HepG2 (cell line): ENCODE measurements at regions not wholly inside any gene's neighbourhood (a gene's known extent, or its start where the extent isn't known, plus 50 kb on each side); places are given as distances from the start of the nearest gene placed in this dataset.

Experiments
- ATAC-seq: fragments of 200-7000 bp; cut with Tn5 transposase; 3 replicates; pipeline ENCODE4 v1.9.1; 2020; ENCODE audit warnings: mild to moderate bottlenecking, moderate library complexity
- BruUV-seq: library from RNA; stranded (reverse); fragments of 400-500 nt; replicated peaks from 2 replicates; lab custom pipeline; 2021; lab: Mats Ljungman, UMichigan
- CTCF ChIA-PET: fragments of 300-600 bp; formaldehyde crosslinking; extraction: SDS; loops from one replicate; lab custom pipeline; 2021; ENCODE audit warnings: low total read pairs, inconsistent platforms, low intra/inter-chr PET ratio; lab: Yijun Ruan, JAX
- POLR2A ChIA-PET: fragments of 350-600 bp; sonication (Branson Sonifier 250); formaldehyde crosslinking; loops from one replicate; lab custom pipeline; 2020; ENCODE audit warnings: antibody characterized with exemption, inconsistent platforms; lab: Yijun Ruan, JAX
- DNase-seq: peaks from one replicate; pipeline ENCODE4 v3.0.0-alpha.2; 2015; ENCODE audit warnings: low spot score
- FAIRE-seq: peaks from 3 replicates; lab custom pipeline; 2011; peaks lifted over from hg19 to GRCh38; lab: Jason Lieb, UNC
- H2AFZ ChIP-seq: one replicate; pipeline ENCODE4 v1.6.1; 2011; ENCODE audit warnings: low read length, inconsistent platforms
- H3K27ac ChIP-seq: fragments of 300-600 bp; 3 replicates; pipeline ENCODE4 v1.8.0; 2011; ENCODE audit warnings: mixed run types, mild to moderate bottlenecking, mixed read lengths, low read length, inconsistent platforms; ENCODE audit not compliant: insufficient read depth; ENCODE audit errors: extremely low read length
- H3K27me3 ChIP-seq, 2 experiments: fragments of 200-600 bp in 1 of 2; 2 replicates in 1 of 2; 3 replicates in 1 of 2; pipeline versions ENCODE4 v1.6.0 to v1.8.0; 2011; ENCODE audit warnings: low read length in 2 of 2, mild to moderate bottlenecking in 2 of 2, moderate library complexity in 2 of 2, inconsistent platforms in 1 of 2; ENCODE audit not compliant: insufficient read depth in 2 of 2, control insufficient read depth in 1 of 2
- H3K36me3 ChIP-seq, 2 experiments: fragments of 200-600 bp in 1 of 2; replicated peaks in 1 of 2; 2 replicates in 1 of 2; 3 replicates in 1 of 2; pipeline versions ENCODE4 v1.5.1 to v1.8.0; 2011; ENCODE audit warnings: low read length in 2 of 2, inconsistent platforms in 1 of 2; ENCODE audit not compliant: insufficient read depth in 2 of 2, control insufficient read depth in 1 of 2
- H3K4me1 ChIP-seq: 2 replicates; pipeline ENCODE4 v1.5.1; 2012; ENCODE audit warnings: low read length, inconsistent platforms; ENCODE audit not compliant: insufficient read depth
- H3K4me2 ChIP-seq: 2 replicates; pipeline ENCODE4 v1.6.0; 2011; ENCODE audit warnings: low read depth, low read length, inconsistent platforms
- H3K4me3 ChIP-seq, 3 experiments: fragments of 200-600 bp in 1 of 3; sonication (generic), shearing (Covaris generic) in 1 of 3; replicated peaks in 1 of 3; 2 replicates each; pipeline ENCODE4 v1.5.1; 2011 to 2016; ENCODE audit warnings: low read length in 3 of 3, inconsistent platforms in 2 of 3, low read depth in 2 of 3, mild to moderate bottlenecking in 2 of 3, control low read depth in 1 of 3, mixed read lengths in 1 of 3; ENCODE audit not compliant: insufficient read depth in 1 of 3
- H3K79me2 ChIP-seq: one replicate; pipeline ENCODE4 v1.6.1; 2011; ENCODE audit warnings: low read length, inconsistent platforms; ENCODE audit not compliant: insufficient read depth
- H3K9ac ChIP-seq: 2 replicates; pipeline ENCODE4 v1.6.0; 2011; ENCODE audit warnings: mild to moderate bottlenecking, low read depth, low read length, inconsistent platforms; ENCODE audit not compliant: insufficient read depth
- H3K9me3 ChIP-seq: 2 replicates; pipeline ENCODE4 v1.5.1; 2012; ENCODE audit warnings: mild to moderate bottlenecking, low read length
- H4K20me1 ChIP-seq: 2 replicates; pipeline ENCODE4 v1.6.0; 2011; ENCODE audit warnings: inconsistent platforms, mild to moderate bottlenecking, low read length, moderate library complexity; ENCODE audit not compliant: insufficient read depth
- ATF1 ChIP-seq: IDR thresholded peaks from 2 replicates; pipeline ENCODE4 v1.6.1; 2016; ENCODE audit warnings: mild to moderate bottlenecking, control low read depth
- ATF4 ChIP-seq, 2 experiments: fragments of 450-650 bp in 1 of 2; sonication (generic) in 1 of 2; formaldehyde crosslinking; IDR thresholded peaks; 2 replicates each; pipeline versions ENCODE4 v1.5.0 to v1.8.0; 2020 to 2022; ENCODE audit warnings: mild to moderate bottlenecking in 1 of 2, missing genetic modification reagents in 1 of 2
- ETV6 ChIP-seq: sonication (generic); formaldehyde crosslinking; conservative IDR thresholded peaks from 2 replicates; pipeline ENCODE4 v1.4.0; 2020; ENCODE audit warnings: missing genetic modification reagents
- GATAD2A ChIP-seq: IDR thresholded peaks from 2 replicates; pipeline ENCODE4 v1.6.1; 2016
- KAT8 ChIP-seq: IDR thresholded peaks from 2 replicates; pipeline ENCODE4 v1.6.1; 2016; ENCODE audit warnings: missing genetic modification reagents, missing compliant biosample characterization
- MBNL3 ChIP-seq: fragments of 250-450 bp; sonication (Bioruptor Pico); conservative IDR thresholded peaks from 2 replicates; pipeline ENCODE4 v1.8.0; 2022; ENCODE audit warnings: mild to moderate bottlenecking, inconsistent platforms
- NR2F2 ChIP-seq: IDR thresholded peaks from 2 replicates; pipeline ENCODE4 v1.6.1; 2012; ENCODE audit warnings: low read depth, inconsistent platforms, borderline replicate concordance
- PLSCR1 ChIP-seq: sonication (generic); formaldehyde crosslinking; IDR thresholded peaks from 2 replicates; pipeline ENCODE4 v1.5.0; 2020; ENCODE audit warnings: missing genetic modification reagents, mild to moderate bottlenecking, borderline replicate concordance
- RARG ChIP-seq: sonication (generic); formaldehyde crosslinking; IDR thresholded peaks from 2 replicates; pipeline ENCODE4 v1.4.0; 2020; ENCODE audit warnings: low read depth, mild to moderate bottlenecking, missing genetic modification reagents
- SETDB1 ChIP-seq: sonication (generic); formaldehyde crosslinking; IDR thresholded peaks from 2 replicates; pipeline ENCODE4 v1.5.1; 2020; ENCODE audit warnings: missing genetic modification reagents, mild to moderate bottlenecking, borderline replicate concordance
- SPEN ChIP-seq: sonication (generic); formaldehyde crosslinking; IDR thresholded peaks from 2 replicates; pipeline ENCODE4 v1.5.1; 2020; ENCODE audit warnings: low read depth, mild to moderate bottlenecking, missing genetic modification reagents
- ZMAT3 ChIP-seq: sonication (generic); formaldehyde crosslinking; conservative IDR thresholded peaks from 2 replicates; pipeline ENCODE4 v1.7.0; 2021; ENCODE audit warnings: missing genetic modification reagents
- ZNF326 ChIP-seq: sonication (generic); formaldehyde crosslinking; IDR thresholded peaks from 2 replicates; pipeline ENCODE4 v1.4.0; 2020; ENCODE audit warnings: missing genetic modification reagents, borderline replicate concordance
- ZNF557 ChIP-seq: sonication (generic); formaldehyde crosslinking; IDR thresholded peaks from 2 replicates; pipeline ENCODE4 v1.4.0; 2020; ENCODE audit warnings: missing genetic modification reagents
- ZNF570 ChIP-seq: sonication (generic); formaldehyde crosslinking; IDR thresholded peaks from 2 replicates; pipeline ENCODE4 v1.4.0; 2020; ENCODE audit warnings: mild to moderate bottlenecking, missing genetic modification reagents, borderline replicate concordance
- ZNF703 ChIP-seq: sonication (generic); formaldehyde crosslinking; IDR thresholded peaks from 2 replicates; pipeline ENCODE4 v1.5.1; 2020; ENCODE audit warnings: missing genetic modification reagents, mild to moderate bottlenecking, moderate library complexity, borderline replicate concordance
- WGBS: methylation state at CpG from one replicate; pipeline ENCODE4 v1.1.6; 2017; ENCODE audit warnings: low lambda C conversion rate; 5-methylcytosine and 5-hydroxymethylcytosine counted together
- in situ Hi-C: cut with HindIII; loops from 2 replicates; pipeline ENCODE4 v1.10.0; 2017; ENCODE audit warnings: low pct_unique_long_range_greater_than_20kb; ENCODE audit not compliant: extremely low pct_ligation_motif_present
- intact Hi-C: fragments of 100-400 bp; cut with micrococcal nuclease; formaldehyde crosslinking; loops from one replicate; pipeline ENCODE4 v1.10.0; 2022; ENCODE audit not compliant: unreplicated experiment
- TF ChIP-seq, protein P1 (sequence below): sonication (generic); formaldehyde crosslinking; IDR thresholded peaks from 2 replicates; pipeline ENCODE4 v1.8.1; 2023; ENCODE audit warnings: mild to moderate bottlenecking, moderate library complexity, missing genetic modification reagents
- TF ChIP-seq, protein P2 (sequence below): sonication (generic); formaldehyde crosslinking; IDR thresholded peaks from 2 replicates; pipeline ENCODE4 v1.4.0; 2020; ENCODE audit warnings: mild to moderate bottlenecking, missing genetic modification reagents
- TF ChIP-seq, protein P3 (sequence below): IDR thresholded peaks from 2 replicates; pipeline ENCODE4 v1.6.1; 2012; ENCODE audit warnings: inconsistent platforms

DNA sequence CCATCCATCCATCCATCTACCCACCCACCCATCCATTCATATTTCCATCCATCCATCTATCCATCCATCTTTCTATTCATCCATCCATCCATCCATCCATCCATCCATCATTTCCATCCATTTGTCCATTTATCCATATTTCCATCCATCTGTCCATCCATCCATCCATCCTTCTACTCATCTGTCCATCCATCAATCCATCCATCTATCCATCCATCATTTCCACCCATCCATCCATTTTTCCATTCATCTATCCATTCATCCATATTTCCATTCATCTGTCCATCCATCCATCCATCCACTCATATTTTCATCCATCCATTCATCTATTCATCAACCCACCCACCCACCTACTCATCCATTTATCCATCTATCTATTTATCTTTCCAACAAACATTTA lies 229.6 kb downstream of the TEX29 start (continued):
- no peak for TF ChIP-seq ATF4 (CRISPR knock-in tag; IDR thresholded peaks at IDR 0.05)
- TF ChIP-seq ATF1 (CRISPR knock-in tag): no peak
- TF ChIP-seq ZNF703: no peak
- TF ChIP-seq, protein P1, sequence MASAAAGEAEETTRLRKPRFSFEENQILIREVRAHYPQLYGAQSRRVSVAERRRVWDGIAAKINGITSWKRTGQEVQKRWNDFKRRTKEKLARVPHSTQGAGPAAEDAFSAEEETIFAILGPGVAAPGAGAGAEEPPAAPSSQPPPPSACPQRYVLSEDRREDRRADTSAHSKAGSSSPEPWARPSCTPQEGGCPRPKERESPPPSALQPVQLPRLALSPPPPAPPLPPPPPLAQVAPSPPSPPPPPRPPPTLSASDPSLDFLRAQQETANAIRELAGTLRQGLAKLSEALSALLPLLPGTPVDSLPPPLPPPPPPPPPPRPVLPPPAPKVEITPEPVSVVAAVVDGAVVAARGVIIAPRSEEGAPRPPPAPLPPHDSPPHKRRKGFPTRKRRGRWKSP (CRISPR knock-in tag): no peak
- TF ChIP-seq ZNF326: no peak
- TF ChIP-seq, all 625 proteins: peak for 0

DNA sequence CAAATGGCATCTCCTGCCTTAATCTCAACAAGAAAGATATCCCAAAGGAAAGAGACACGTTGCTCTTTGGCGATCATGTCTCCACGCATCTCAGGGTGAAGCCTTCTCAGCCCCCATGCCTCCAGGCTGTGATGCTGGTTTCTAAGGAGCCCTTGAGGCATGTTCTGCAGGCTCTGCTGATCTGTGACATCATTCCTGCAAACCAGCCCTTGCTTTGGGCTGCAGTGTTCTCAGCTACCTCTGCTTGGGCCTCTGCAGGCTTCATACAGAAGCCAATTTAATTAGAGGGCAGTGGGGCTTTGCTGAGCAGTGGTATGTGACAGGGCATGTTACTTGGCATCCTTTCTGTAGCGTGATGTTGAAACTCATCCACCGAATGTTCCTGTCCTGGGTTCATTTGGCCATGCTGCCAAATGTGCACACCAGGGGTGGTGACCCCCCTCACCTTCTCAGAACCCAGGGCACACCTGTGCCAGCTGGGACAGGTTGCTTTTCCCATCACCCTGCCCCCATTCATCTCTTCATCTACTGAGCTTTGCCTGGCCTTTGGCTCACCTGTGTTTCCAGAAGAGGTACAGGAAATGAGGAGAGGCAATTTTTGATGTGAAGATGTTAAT lies 230.9 kb downstream of the TEX29 start:
- Histone ChIP-seq H2AFZ (no peak overlapping the region), H3K27me3 (peaks cover 1 to 6% of the 10 kb centered on the region in 2 experiments; a peak in 1 of 5 replicates), H3K27ac (no peak overlapping the region), H3K4me3 (no peak overlapping the region), H3K4me1 (no peaks in the 10 kb centered on the region), H4K20me1 (no peaks in the 10 kb centered on the region), H3K4me2 (no peak overlapping the region), H3K79me2 (no peaks in the 10 kb centered on the region), H3K9me3 (no peaks in the 10 kb centered on the region), H3K36me3 (no peaks in the 10 kb centered on the region; a peak in 1 of 5 replicates), H3K9ac (no peak overlapping the region)
- POLR2A ChIA-PET: no interaction called here
- no peak for DNase-seq
- intact Hi-C loops: no loop called here
- BruUV-seq: no TSS peak
- in situ Hi-C loops: no loop called here
- WGBS: 14% methylated on average over 3 of the region's 5 CpGs
- no peak for ATAC-seq
- CTCF ChIA-PET: no interaction called here
- FAIRE-seq: no peak
- no peak for TF ChIP-seq ETV6
- no peak for TF ChIP-seq PLSCR1
- TF ChIP-seq, protein P2, sequence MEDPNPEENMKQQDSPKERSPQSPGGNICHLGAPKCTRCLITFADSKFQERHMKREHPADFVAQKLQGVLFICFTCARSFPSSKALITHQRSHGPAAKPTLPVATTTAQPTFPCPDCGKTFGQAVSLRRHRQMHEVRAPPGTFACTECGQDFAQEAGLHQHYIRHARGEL (CRISPR knock-in tag): no peak
- TF ChIP-seq ZNF557: no peak
- TF ChIP-seq GATAD2A (CRISPR knock-in tag): no peak
- TF ChIP-seq MBNL3 (CRISPR knock-in tag): no peak
- no peak for TF ChIP-seq SPEN
- no peak for TF ChIP-seq KAT8 (CRISPR knock-in tag)
- no peak for TF ChIP-seq ZMAT3 (CRISPR knock-in tag)
- no peak for TF ChIP-seq RARG
- no peak for TF ChIP-seq ZNF570
- TF ChIP-seq NR2F2: no peak
- TF ChIP-seq, protein P3, sequence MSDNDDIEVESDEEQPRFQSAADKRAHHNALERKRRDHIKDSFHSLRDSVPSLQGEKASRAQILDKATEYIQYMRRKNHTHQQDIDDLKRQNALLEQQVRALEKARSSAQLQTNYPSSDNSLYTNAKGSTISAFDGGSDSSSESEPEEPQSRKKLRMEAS: no peak
- TF ChIP-seq SETDB1: no peak
